Fibroblast of lung (primary cell): ENCODE measurements at regions not wholly inside any gene's neighbourhood (a gene's known extent, or its start where the extent isn't known, plus 50 kb on each side); places are given as distances from the start of the nearest gene placed in this dataset.

ENCODE experiments used
- EZH2 ChIP-seq: IDR thresholded peaks from 2 replicates; pipeline ENCODE4 v1.5.1; 2012; ENCODE audit warnings: low read length, control low read depth, mild to moderate bottlenecking; ENCODE audit errors: missing control alignments
- TF ChIP-seq, protein P1 (sequence below), 2 donors: IDR thresholded peaks in 1 of 2; conservative IDR thresholded peaks in 1 of 2; 1 replicate in 1 of 2; 2 replicates in 1 of 2; pipeline ENCODE4 v1.5.1; 2011 to 2012; ENCODE audit warnings: low read length in 2 of 2, control low read depth in 1 of 2, inconsistent platforms in 1 of 2, low read depth in 1 of 2, mild to moderate bottlenecking in 1 of 2

- TF ChIP-seq, protein P1, sequence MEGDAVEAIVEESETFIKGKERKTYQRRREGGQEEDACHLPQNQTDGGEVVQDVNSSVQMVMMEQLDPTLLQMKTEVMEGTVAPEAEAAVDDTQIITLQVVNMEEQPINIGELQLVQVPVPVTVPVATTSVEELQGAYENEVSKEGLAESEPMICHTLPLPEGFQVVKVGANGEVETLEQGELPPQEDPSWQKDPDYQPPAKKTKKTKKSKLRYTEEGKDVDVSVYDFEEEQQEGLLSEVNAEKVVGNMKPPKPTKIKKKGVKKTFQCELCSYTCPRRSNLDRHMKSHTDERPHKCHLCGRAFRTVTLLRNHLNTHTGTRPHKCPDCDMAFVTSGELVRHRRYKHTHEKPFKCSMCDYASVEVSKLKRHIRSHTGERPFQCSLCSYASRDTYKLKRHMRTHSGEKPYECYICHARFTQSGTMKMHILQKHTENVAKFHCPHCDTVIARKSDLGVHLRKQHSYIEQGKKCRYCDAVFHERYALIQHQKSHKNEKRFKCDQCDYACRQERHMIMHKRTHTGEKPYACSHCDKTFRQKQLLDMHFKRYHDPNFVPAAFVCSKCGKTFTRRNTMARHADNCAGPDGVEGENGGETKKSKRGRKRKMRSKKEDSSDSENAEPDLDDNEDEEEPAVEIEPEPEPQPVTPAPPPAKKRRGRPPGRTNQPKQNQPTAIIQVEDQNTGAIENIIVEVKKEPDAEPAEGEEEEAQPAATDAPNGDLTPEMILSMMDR (conservative IDR thresholded peaks at IDR 0.05 in 1 of 2, IDR thresholded peaks at IDR 0.05 in 1 of 2; ENCODE audit: low read depth in 1 of 2, low read length in 2 of 2) = no peak
- TF ChIP-seq EZH2 = no peak
These were observed 120.9 kb upstream of the NECTIN1 start for GRCh38 chr11:119849872-119850271.
